ENCODE measurements at regions not wholly inside any gene's neighbourhood (a gene's known extent, or its start where the extent isn't known, plus 50 kb on each side); places are given as distances from the start of the nearest gene placed in this dataset.

DNA sequence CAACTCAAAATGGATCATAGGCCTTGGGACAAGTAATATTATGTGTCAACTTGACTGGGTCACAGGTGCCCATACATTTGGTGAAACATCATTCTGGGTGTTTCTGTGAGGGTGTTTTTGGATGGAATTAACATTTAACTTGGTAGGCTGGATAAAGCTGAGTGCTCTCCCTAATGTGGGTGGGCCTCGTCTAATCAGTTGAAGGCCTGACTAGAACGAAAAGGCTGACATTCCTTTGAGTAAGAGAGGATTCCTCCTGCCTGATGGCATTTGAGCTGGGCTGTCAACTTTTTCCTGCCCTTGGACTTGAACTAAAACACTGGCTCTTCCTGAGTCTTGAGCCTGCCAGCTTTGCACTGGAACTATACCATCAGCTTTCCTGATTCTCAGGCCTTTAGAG lies 93.4 kb upstream of the ESRRB start:
- DNase-seq (ENCODE audit: low read depth, low spot score), result no peak
- TF ChIP-seq SIN3A (IDR thresholded peaks at IDR 0.05; ENCODE audit: borderline replicate concordance, insufficient read depth, low read depth, low read length) (no peak), POLR2AphosphoS5 (IDR thresholded peaks at IDR 0.05; ENCODE audit: low read depth, low read length) (no peak), TCF7L2 (IDR thresholded peaks at IDR 0.05; ENCODE audit: low read depth, low read length) (no peak)
- TF ChIP-seq, protein P1, sequence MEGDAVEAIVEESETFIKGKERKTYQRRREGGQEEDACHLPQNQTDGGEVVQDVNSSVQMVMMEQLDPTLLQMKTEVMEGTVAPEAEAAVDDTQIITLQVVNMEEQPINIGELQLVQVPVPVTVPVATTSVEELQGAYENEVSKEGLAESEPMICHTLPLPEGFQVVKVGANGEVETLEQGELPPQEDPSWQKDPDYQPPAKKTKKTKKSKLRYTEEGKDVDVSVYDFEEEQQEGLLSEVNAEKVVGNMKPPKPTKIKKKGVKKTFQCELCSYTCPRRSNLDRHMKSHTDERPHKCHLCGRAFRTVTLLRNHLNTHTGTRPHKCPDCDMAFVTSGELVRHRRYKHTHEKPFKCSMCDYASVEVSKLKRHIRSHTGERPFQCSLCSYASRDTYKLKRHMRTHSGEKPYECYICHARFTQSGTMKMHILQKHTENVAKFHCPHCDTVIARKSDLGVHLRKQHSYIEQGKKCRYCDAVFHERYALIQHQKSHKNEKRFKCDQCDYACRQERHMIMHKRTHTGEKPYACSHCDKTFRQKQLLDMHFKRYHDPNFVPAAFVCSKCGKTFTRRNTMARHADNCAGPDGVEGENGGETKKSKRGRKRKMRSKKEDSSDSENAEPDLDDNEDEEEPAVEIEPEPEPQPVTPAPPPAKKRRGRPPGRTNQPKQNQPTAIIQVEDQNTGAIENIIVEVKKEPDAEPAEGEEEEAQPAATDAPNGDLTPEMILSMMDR (IDR thresholded peaks at IDR 0.05), result no peak
- TF ChIP-seq, protein P2, sequence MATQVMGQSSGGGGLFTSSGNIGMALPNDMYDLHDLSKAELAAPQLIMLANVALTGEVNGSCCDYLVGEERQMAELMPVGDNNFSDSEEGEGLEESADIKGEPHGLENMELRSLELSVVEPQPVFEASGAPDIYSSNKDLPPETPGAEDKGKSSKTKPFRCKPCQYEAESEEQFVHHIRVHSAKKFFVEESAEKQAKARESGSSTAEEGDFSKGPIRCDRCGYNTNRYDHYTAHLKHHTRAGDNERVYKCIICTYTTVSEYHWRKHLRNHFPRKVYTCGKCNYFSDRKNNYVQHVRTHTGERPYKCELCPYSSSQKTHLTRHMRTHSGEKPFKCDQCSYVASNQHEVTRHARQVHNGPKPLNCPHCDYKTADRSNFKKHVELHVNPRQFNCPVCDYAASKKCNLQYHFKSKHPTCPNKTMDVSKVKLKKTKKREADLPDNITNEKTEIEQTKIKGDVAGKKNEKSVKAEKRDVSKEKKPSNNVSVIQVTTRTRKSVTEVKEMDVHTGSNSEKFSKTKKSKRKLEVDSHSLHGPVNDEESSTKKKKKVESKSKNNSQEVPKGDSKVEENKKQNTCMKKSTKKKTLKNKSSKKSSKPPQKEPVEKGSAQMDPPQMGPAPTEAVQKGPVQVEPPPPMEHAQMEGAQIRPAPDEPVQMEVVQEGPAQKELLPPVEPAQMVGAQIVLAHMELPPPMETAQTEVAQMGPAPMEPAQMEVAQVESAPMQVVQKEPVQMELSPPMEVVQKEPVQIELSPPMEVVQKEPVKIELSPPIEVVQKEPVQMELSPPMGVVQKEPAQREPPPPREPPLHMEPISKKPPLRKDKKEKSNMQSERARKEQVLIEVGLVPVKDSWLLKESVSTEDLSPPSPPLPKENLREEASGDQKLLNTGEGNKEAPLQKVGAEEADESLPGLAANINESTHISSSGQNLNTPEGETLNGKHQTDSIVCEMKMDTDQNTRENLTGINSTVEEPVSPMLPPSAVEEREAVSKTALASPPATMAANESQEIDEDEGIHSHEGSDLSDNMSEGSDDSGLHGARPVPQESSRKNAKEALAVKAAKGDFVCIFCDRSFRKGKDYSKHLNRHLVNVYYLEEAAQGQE (IDR thresholded peaks at IDR 0.05; ENCODE audit: insufficient read depth in 1 of 2, low read depth in 2 of 2, low read length in 1 of 2), result no peak
- BruUV-seq (replicated peaks), result no TSS peak
- ChIA-PET CTCF (no interaction called here), POLR2A (no interaction called here)
- Histone ChIP-seq H3K4me3 (ENCODE audit: low read depth in 2 of 2, low read length in 2 of 2) (no peak overlapping the region), H3K27me3 (ENCODE audit: control insufficient read depth, insufficient read depth, low read length) (no peaks in the 10 kb centered on the region; the same call in 1 of the 2 replicates), H3K4me1 (ENCODE audit: control insufficient read depth, insufficient read depth, low read length) (no peaks in the 10 kb centered on the region), H3K36me3 (ENCODE audit: control insufficient read depth, insufficient read depth, low read length) (no peaks in the 10 kb centered on the region), H3K9me3 (ENCODE audit: control insufficient read depth, insufficient read depth, low read depth, low read length) (no peaks in the 10 kb centered on the region), H3K27ac (ENCODE audit: low read length) (no peak overlapping the region)
- in situ Hi-C loops (cut with HindIII; ENCODE audit: low pct_unique_long_range_greater_than_20kb, low sequenced_read_pairs), result no loop called here
- intact Hi-C loops (cut with micrococcal nuclease; ENCODE audit: unreplicated experiment), result no loop called here
- no peak for ATAC-seq

DNA sequence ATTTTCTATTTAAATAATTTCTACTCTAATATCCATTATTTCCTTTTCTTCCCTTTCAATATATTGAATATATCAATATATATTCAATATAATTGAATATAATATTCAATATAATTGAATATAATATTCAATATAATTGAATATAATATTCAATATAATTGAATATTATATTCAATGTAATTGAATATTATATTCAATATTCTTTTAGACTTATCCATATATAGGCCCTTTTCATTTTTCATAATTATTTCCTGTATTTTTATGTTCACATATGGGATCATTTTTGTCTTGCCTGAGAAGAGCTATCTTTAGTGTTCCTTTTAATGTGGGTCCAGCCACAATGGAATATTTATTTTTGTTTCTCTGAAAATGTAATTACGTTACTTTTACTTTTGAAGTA lies 88.9 kb upstream of the ESRRB start:
- Histone ChIP-seq H3K27ac (ENCODE audit: low read length) (no peak overlapping the region), H3K4me1 (ENCODE audit: control insufficient read depth, insufficient read depth, low read length) (no peaks in the 10 kb centered on the region), H3K27me3 (ENCODE audit: control insufficient read depth, insufficient read depth, low read length) (peaks cover 2% of the 10 kb centered on the region), H3K4me3 (ENCODE audit: low read depth in 2 of 2, low read length in 2 of 2) (no peak overlapping the region), H3K9me3 (ENCODE audit: control insufficient read depth, insufficient read depth, low read depth, low read length) (no peaks in the 10 kb centered on the region), H3K36me3 (ENCODE audit: control insufficient read depth, insufficient read depth, low read length) (no peaks in the 10 kb centered on the region)
- ChIA-PET CTCF (interaction anchor here (0.6 kb wide), 1 partner anchor 353 kb away, joined by 6 read pairs; no protein-coding TSS in a partner anchor), POLR2A (no interaction called here)
- DNase-seq (ENCODE audit: low read depth, low spot score), result no peak
- no TSS peak for BruUV-seq (replicated peaks)
- intact Hi-C loops (cut with micrococcal nuclease; ENCODE audit: unreplicated experiment) (no loop called here), in situ Hi-C loops (cut with HindIII; ENCODE audit: low pct_unique_long_range_greater_than_20kb, low sequenced_read_pairs) (no loop called here)
- TF ChIP-seq, protein P1 (IDR thresholded peaks at IDR 0.05), result no peak
- TF ChIP-seq TCF7L2 (IDR thresholded peaks at IDR 0.05; ENCODE audit: low read depth, low read length), result no peak
- TF ChIP-seq, protein P2 (IDR thresholded peaks at IDR 0.05; ENCODE audit: insufficient read depth in 1 of 2, low read depth in 2 of 2, low read length in 1 of 2), result no peak
- ATAC-seq, result no peak
